GM03348 (cell line): ENCODE measurements at regions not wholly inside any gene's neighbourhood (a gene's known extent, or its start where the extent isn't known, plus 50 kb on each side); places are given as distances from the start of the nearest gene placed in this dataset.

ENCODE experiments used
- DNase-seq: peaks from one replicate; pipeline ENCODE4 v3.0.0; 2012; ENCODE audit warnings: low spot score

DNA sequence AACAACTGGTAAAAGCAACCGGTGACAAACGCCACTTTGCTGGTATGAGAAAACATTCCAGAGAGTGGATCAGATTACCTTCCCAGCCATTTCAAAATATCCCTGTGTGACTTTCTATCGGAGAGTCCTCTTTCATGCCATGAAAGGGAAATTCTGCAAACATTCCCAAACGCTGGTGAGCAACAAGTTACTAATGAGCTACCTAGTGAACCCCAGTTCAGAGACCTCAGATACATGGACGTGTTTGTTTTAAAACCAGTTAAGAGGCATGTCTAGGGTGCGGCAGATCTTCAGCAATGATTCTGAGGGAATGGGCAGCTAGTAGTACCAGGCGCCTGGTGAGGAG is 418.2 kb upstream of the NR2F2 start:
- no peak for DNase-seq

DNA sequence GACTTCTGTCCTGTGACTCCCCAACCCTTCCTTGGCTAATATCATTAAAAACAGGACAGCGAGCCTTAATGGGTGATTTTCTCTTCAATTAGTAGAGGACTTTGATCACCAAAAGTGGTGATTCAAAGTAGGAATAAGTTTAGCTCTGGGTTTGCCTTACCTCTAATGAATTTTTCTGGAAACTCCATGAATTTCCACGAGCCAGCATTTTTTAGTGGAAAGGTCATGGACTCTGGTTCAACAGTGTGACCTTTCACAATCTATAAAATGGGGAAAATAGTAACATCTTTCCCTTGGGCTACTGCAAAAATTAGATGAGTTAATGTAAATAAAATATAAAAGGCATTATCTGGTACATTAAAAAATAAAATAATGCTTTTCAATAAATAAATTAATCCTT is 417.8 kb upstream of the NR2F2 start:
- no peak for DNase-seq

DNA sequence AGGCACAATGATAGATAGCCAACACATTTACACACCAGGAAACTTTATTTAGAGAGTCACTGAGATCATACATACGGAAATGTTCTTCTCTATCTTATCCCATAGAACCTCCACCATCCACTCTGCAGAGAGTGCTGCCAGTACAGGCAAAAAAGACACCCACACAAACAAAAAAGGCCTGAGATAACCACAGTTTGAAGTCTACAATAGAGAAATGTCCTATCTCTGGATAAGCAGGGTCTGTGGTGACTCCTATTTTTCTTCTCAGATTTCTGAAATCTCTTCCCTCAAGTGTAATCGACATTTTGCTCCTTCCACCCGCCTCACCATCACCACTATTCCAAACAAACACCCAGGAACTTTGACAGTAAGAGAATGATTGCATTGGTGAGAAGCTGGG is 413.9 kb upstream of the NR2F2 start:
- no peak for DNase-seq

DNA sequence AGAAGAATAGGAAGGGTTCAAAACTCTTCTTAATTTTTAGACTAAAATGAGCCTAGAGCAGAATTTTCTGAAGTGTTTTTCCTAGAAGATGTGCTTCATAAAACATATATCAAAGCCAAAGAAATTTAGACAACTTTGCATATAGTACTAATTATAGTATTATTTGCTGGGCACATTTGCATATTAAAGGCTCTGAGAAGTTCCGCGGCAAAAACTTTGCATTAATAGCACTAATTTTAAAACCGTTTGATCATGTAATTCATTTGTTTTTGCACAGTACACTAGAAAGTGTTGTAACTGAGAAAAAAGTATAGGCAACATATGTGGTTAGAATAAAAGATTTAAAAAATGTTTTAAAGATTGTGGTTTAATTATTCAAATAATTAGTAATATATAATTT is 412.0 kb upstream of the NR2F2 start:
- no peak for DNase-seq

DNA sequence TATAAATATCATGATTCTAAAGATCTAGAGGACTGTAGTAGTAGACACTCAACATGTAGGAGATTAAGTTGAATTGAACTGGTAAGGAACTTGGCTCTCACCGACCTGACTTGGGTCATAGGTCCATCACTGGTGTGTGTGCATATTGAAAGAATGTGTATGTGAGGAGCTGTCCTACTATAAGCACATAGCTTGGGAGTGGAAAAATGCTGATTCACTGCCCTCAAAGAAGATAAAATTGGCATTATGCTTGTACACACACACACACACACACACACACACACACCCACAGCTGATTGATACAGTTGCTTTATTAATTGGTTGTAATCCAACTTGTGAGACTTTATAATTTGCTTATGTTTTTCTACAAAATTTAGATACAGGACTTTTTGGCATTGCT is 411.0 kb upstream of the NR2F2 start:
- no peak for DNase-seq

DNA sequence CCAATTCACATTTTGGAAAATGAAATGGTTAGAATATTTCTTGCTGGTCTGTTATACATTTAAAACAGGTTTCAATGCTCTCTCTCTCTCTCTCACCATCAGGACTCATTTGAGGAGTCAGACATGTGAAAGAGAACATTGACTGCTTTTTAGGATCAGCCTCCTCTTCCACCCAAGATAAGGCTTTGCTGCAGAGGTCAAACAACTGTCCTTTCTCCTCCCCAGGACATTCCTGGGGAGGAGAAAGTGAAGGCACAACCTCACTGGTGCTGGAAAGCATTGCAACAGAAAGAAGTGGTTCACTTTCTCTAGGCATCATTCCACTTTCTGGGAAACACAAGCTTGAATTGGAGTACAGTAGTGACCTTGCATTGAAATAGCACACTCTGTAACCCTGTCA is 409.1 kb upstream of the NR2F2 start:
- no peak for DNase-seq

DNA sequence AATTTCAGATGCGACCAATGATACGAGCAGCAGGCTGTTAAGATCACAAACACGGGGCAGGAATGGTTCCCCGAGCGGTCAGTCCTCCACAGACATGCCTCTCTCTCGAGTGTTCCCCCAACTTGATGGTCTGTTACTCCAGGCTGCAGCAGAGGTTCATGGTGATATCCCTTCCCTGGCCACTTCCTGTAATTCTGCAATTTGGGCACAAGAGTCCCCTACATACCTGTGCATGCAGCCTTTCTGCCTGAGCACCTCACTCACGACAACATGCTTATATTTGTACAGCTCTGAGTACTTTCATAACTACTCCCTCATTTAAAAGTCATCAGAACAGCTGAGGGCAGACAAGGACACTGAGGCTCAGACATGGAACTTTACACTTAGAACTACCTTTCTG is 408.1 kb upstream of the NR2F2 start:
- no peak for DNase-seq

DNA sequence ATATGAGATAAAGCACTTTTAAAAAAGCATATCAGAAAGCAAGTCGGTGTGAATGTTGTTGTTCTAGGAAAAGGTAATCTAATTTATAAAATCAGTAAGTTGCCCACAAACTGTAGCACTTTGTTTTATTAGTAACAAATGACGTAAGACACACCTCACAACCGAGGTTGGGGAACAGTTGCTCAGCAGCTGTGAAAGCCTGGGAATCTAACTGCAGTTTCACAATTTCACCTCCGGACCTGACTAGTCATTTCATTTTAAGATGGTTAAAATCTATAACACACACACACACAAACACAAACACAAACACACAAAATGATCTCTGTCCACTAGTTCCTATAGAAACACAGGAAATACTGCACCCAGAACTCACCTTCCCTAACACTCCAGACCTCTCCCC is 406.7 kb upstream of the NR2F2 start:
- DNase-seq: no peak

DNA sequence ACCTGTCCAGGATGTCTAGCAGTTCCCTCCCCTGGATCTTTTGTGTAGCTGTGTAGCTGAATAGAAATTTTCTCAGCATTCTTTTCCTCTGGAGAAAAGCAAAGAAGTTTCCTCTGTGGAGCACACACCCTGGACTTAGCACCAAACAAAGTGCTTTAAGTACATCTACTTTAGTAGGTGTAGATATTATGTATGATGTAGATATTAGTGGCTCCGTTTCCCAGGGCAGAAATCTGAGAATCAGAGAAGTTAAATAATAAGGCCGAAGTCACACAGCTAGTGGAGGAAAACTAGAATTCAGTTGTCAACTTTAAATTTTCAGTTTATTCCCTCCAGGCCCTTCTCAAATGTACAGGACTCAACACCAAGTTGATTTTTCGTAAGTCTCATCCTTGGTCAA is 401.7 kb upstream of the NR2F2 start:
- no peak for DNase-seq

DNA sequence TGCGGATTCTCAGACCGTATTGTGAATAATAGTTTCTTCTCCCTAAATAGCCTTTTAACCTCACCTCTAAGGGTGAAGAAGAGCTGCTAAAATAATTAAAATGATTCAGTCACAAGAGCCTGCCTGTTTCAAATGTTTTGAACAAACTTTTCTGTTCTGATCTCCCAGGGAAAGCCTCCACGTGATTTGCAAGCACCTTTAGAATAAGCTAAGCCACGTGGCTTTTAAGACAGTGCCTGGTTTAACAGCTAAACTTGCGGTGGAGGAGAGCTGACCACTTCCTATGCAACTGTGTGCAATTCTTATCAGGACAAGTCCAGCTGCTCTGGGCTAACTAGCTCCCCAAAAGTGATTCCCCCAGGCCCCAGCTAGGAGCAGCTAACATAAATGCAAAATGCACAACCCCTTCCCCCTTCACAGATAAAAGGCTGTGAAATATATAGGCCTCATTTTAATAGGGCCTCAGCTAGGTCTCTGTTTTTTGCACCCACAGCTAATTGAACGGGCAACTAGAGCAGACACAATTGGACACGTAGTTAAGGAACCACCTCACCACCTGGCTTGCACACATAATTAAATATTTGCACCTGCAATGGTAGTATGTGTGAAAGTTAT is 401.2 kb upstream of the NR2F2 start:
- DNase-seq: no peak

DNA sequence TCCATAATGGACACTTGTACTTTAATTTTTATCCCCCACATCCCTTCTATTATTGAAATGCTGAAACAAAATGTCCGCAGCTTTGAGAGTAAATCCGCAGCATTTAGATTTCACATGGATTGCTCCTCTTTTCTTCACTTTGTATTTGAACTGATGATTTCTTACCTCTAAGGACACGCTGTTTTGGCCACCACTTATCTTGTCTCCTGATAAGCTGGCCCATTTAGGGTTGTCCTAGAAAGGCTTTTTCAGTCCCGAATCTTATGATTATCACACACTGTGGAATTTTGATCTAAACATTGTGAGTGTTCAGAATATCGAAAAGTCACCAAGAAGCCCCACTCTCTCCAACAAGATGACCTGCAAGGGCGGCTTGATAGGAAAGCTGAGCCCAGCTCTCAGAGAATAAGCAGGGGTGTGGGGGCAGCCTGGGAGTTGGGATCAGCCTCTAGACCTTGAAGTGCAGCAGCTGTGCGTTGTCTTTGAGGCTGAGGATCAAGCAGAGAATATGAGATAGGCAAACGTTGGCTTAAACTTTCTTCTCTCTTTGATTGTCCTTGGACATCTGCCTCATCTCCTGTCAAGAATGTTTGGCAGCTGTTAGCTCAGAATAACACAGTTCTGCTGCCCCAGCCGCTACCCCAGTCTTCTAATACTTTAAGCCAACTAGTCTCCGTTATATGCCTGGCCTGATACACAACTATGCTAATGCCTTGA is 399.7 kb upstream of the NR2F2 start:
- no peak for DNase-seq

DNA sequence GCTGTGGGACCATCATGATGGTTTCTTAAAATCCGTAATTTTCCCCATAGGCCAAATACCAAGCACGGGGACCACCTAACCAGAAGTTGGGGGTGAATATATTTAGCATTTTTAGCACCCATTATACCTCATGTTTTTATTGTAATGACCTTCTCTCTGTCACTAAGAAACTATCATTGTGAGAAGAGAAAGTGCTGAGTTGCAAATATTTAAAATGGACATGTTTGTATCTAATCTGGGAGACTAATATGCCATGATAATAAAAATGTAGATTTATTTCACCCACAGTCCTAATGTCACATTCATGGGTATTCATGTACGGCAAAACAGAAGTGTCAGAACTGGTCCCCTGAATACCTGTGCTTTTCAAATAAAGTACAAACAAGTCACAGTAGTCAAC is 398.9 kb upstream of the NR2F2 start:
- no peak for DNase-seq

DNA sequence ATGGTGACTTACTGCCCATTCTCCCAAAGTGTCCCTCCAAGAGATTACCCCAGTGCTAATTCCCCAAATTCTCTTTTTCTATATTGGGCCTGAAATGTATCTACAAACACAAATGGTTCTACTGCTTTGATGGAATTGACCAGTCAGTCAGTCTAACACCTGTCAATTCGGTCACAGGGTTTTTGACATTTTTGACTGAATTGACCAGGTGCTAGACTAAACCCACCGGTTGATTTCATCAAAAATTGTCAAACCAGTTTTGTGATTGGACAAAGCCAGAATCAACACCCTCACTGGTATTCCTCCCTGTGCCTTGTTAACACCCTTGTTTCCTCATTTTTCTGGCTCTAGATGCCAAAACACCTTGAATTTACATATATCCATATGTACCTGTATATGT is 398.4 kb upstream of the NR2F2 start:
- no peak for DNase-seq

DNA sequence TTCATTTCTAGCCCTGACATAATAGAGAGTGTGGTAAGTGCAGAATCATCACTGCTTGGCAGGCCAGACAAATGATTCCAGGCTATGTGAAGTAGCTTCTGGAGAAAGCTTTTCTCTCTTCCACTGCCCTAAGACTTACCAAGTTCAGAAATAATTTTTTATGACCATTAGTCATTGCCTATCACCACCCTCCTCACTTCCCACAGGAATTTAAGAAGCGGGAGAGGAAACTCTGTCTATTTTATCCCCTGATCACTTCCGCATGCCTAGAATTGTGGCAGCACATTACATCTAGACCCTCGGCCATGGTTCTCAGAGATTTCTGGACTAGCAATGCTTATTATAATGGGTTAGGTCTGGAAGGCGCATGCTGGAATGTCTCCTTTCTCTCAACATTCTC is 397.8 kb upstream of the NR2F2 start:
- DNase-seq: peak; percentile 42

DNA sequence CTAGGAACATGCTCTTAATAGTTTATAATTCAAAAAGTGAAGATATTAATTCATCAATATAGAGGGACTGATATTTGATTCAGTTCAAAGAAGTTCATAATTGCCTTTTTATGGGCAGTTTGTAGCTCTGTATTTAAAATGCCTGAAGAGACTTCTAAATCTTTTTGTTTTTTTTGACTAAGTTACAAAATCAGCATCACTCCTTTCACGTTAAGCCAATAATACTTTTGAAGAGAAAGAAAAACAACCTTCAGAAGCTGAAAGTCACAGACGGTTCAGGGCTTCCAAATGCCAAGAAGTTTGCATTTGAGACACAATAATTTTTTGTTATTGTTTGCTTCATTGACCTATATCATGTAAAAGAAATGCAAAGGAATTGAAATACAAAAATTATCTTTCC is 394.6 kb upstream of the NR2F2 start:
- no peak for DNase-seq

DNA sequence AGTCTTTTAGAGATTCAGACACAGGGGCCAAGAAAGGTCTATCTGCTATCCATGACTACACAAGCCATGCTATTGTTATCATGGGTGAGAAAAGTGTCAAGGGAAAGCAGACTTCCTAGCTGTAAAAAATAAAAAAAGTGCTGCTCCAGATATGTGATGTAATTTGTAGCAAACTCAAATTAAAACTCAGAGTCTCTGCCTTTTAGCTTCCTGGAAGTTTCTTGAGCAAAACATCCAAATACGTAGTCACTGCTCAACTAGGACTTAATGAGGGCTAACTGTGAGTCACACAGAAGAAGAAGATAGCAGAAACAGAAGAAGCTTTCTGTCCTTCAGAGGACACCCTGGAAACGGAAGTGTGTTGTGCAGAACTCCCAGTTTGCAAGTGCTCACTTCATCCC is 393.4 kb upstream of the NR2F2 start:
- DNase-seq: peak; percentile 25

DNA sequence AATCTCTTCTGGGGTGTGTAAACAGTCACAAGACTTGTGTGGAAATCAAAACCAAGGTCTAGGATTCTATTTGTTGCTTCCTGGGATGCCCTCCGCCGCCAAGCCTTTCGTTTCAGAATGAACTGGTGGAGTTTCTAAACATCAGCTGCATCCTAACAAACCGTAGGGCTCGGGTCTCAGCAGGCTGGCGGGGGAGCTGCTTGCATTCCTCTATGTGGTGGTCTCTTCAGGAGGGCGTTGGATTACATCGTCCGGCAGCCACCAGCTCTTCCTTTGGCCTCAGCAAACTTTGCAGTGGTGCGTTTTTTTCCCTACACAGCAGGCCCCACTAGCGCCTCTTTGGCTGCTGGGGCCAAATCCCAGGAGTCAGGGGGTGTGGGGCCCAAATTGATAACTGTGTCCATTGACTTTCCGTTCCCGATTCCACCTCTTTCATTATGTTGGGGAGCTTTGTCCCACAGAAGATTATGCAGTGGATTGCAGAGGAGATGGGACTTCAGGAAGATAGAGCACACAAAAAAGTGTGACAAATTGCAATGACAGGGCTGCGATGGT is 390.0 kb upstream of the NR2F2 start:
- DNase-seq: no peak

DNA sequence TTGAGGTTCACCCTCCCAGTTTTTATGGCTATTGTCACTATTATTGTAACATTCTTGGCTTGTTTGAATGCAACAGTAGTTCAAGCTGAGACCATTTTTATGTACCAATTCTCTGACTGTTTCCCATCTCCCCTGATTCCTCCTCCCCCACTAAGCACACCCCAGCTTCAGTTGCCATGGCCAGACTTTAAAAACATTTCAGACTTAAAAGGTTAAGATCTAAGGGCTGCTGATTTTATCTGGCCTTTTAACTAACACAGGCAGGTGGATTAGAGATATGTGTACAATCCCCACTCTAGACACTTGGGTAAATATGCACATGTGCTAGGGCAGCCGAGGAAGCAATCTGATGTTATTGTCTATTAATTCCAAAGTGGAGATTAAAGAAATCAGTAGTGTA is 386.3 kb upstream of the NR2F2 start:
- no peak for DNase-seq

DNA sequence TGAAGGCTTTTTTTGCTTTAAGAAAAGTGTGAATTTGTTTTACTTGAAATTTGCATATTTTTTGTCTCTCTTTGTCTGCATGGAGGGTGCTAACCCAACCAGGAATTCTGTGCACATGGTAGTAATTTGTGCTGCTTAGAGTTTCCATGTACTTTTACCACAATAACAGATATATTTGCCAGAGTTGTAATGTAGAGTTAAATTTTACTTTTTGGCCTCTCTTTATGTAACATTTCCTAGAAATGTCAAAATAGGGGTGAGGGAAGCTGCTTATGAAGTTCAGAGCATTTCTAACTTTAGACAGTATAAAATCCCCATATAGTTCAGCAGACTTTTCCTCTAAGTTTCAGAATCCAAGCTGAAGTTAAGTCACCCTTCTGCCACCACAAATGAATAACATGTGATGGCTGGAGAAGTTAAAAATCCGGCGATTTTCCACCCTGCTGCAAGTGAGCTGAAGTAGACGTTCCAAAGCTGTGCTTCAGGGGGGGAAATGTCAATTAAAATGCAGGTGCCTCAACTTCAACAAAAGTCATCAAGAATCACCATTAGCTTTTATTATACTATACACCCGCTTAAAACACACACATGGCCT is 385.7 kb upstream of the NR2F2 start:
- DNase-seq: no peak

DNA sequence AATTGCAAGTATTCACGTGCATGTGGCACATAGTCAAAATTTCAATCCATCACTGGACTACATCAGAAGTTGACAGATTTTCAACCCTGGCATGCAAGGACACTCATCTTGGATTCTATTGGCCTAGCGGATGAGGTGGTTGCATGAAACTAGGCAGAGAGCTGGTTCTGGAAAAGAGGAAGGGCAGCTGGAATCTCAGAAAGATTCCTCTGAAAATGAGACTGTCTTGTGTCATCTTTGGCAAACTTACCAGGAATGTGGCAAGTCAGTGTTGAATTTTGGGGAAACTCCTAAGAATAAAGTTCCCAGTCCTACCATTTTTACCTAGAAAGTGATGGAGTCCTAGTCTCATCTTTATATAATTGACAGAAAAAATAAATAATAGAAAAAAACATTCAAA is 384.3 kb upstream of the NR2F2 start:
- peak; percentile 48 for DNase-seq

DNA sequence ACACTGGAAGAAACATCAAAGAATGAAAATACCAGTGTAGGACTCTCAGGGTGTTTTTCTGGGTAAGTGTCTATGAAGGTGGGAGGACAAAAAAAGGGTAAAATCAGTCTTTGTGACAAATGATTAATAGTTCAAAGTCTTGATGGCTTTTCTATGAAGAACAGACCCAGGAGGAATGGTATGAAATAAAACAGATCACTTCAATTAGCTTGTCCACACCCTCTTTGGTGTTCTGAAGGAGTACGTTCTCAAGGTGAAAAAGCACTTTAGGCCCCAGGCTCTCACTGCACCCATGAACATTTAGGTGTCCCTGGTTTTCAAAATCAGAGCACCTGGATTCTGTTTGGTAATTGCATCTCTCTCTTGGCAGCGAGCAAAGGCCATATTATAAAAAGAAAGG is 383.6 kb upstream of the NR2F2 start:
- no peak for DNase-seq

DNA sequence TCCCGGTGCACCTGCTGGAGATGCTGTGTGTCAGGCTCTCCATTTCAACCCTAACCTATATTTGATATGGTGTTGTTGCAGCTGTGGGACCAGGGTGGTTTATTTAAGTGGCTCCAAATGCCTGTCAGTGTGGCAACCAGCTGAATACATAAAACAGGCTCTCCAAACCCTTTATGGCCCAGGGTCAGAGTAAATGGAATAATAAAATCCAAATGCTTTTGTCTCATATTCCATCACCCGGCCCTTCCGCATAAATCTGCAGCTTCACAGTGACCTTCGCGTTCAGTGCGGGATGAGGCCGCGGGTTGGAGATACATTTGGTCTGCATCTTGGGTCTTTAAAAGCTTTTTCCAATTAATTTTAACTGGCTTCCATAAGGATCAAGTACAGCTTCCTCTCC is 382.1 kb upstream of the NR2F2 start:
- no peak for DNase-seq

DNA sequence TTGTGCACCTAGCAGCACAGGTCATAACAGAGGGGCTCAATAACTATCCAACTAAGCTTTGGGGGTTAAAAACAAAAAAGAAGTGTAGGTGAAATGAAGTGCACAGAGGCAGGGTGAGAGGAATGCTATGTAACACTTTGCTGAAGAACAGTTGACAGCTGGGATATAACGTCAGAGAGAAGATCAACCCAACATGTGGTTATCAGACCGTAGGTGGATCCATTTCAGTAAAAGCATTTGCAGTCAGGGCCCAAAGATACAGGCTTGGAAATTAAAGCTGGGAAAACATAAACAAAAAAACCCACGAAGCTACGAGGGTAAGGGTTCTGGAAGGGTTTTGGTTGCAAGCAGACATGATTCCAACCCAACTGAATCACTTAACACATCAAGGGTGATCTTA is 377.5 kb upstream of the NR2F2 start:
- no peak for DNase-seq

DNA sequence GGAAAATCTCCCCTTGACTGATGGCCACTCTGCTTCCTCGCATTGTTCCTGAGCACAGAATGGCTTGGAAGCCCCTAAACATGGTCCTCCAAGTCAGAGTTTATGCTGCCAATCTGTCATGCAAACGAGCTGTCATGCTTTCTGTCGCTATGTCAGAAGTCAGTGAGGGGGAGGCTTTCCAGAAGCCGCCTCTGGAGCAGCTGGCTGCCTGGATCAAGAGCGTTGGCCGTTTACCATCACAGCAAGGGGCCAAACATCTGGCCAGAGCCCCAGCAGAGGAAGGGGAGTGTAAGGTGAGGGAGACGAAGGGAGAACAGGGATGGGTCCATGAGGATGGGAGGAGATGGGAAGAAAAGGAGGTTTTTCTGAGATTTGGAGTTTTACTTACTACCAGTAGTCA is 372.6 kb upstream of the NR2F2 start:
- no peak for DNase-seq
